MCF 10A (cell line): ENCODE measurements at regions not wholly inside any gene's neighbourhood (a gene's known extent, or its start where the extent isn't known, plus 50 kb on each side); places are given as distances from the start of the nearest gene placed in this dataset.

ENCODE experiments used
- BruUV-seq: library from RNA; stranded (reverse); fragments of 400-500 nt; replicated peaks from 2 replicates; lab custom pipeline; 2021; lab: Mats Ljungman, UMichigan
- CTCF ChIA-PET: fragments of 300-600 bp; sonication (Branson Sonifier 250); formaldehyde crosslinking; extraction: SDS; loops from one replicate; lab custom pipeline; 2021; ENCODE audit warnings: antibody characterized with exemption, inconsistent platforms; lab: Yijun Ruan, JAX
- POLR2A ChIA-PET: fragments of 300-600, 350-650 bp; sonication (Branson Sonifier 250); formaldehyde crosslinking; extraction: SDS; loops from one replicate; lab custom pipeline; 2020; ENCODE audit warnings: antibody characterized with exemption, inconsistent platforms; lab: Yijun Ruan, JAX
- DNase-seq: peaks from one replicate; pipeline ENCODE4 v3.0.0-alpha.2; 2018; ENCODE audit not compliant: unreplicated experiment
- H3K27ac Mint-ChIP-seq: one replicate; pipeline ENCODE4 v1.8.0; 2022; ENCODE audit warnings: mild to moderate bottlenecking, low read depth, mixed read lengths; ENCODE audit not compliant: unreplicated experiment
- H3K27me3 Mint-ChIP-seq: one replicate; pipeline ENCODE4 v1.8.0; 2022; ENCODE audit warnings: mixed read lengths; ENCODE audit not compliant: insufficient read depth, unreplicated experiment
- H3K36me3 Mint-ChIP-seq: one replicate; pipeline ENCODE4 v1.8.0; 2022; ENCODE audit warnings: mild to moderate bottlenecking, moderate library complexity, mixed read lengths; ENCODE audit not compliant: insufficient read depth, unreplicated experiment
- H3K4me1 Mint-ChIP-seq: one replicate; pipeline ENCODE4 v1.8.0; 2022; ENCODE audit warnings: mixed read lengths; ENCODE audit not compliant: insufficient read depth, unreplicated experiment
- H3K4me3 Mint-ChIP-seq: one replicate; pipeline ENCODE4 v1.8.0; 2022; ENCODE audit warnings: mild to moderate bottlenecking, moderate library complexity, mixed read lengths; ENCODE audit not compliant: unreplicated experiment
- H3K9me3 Mint-ChIP-seq: one replicate; pipeline ENCODE4 v1.8.0; 2022; ENCODE audit warnings: mixed read lengths; ENCODE audit not compliant: unreplicated experiment
- intact Hi-C: fragments of 100-400 bp; cut with micrococcal nuclease; formaldehyde crosslinking; loops from 2 replicates; pipeline ENCODE4 v1.14.1; 2022
- TF ChIP-seq, protein P1 (sequence below): fragments of 200-600 bp; IDR thresholded peaks from one replicate; pipeline ENCODE4 v1.8.0; 2022; ENCODE audit warnings: antibody characterized with exemption, mild to moderate bottlenecking; ENCODE audit not compliant: unreplicated experiment

DNA sequence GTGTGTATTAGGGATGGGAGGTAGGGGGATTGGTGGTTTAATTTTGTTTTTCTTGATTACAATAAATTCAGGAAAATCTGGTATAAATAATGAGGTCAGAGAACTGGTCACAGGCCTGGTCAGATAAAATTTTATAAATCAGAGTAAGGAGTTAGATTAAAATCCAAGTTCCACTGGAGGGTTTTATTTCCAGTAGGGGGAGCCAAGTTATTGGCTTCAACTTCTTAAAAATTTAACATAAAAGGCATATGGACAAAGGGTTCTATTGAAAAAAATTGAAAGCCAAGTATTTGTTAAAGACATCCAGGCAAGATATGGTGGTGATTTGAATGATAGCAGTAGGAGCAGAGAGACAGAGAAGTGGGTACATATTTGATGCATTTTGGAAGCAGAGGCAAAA lies 763.3 kb downstream of the SORCS1 start:
- no peak overlapping the region for H3K4me3 Mint-ChIP-seq
- BruUV-seq, result no TSS peak
- H3K27ac Mint-ChIP-seq, result no peak overlapping the region
- TF ChIP-seq, protein P1, sequence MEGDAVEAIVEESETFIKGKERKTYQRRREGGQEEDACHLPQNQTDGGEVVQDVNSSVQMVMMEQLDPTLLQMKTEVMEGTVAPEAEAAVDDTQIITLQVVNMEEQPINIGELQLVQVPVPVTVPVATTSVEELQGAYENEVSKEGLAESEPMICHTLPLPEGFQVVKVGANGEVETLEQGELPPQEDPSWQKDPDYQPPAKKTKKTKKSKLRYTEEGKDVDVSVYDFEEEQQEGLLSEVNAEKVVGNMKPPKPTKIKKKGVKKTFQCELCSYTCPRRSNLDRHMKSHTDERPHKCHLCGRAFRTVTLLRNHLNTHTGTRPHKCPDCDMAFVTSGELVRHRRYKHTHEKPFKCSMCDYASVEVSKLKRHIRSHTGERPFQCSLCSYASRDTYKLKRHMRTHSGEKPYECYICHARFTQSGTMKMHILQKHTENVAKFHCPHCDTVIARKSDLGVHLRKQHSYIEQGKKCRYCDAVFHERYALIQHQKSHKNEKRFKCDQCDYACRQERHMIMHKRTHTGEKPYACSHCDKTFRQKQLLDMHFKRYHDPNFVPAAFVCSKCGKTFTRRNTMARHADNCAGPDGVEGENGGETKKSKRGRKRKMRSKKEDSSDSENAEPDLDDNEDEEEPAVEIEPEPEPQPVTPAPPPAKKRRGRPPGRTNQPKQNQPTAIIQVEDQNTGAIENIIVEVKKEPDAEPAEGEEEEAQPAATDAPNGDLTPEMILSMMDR, result peak; percentile 59
- H3K27me3 Mint-ChIP-seq, result no peaks in the 10 kb centered on the region
- POLR2A ChIA-PET, result interaction anchor here (0.5 kb wide), 1 partner anchor 186 kb away, joined by 4 read pairs; no protein-coding TSS in a partner anchor
- no peaks in the 10 kb centered on the region for H3K9me3 Mint-ChIP-seq
- CTCF ChIA-PET, result interaction anchor here (0.7 to 3.0 kb wide), 10 partner anchors 9 to 304 kb away, joined by 3 to 24 read pairs (median 3); no protein-coding TSS in a partner anchor
- DNase-seq, result peak; percentile 59
- H3K36me3 Mint-ChIP-seq, result no peaks in the 10 kb centered on the region
- intact Hi-C loops, result loop anchor here (1.0 kb wide), 3 partner anchors 170 to 281 kb away; no protein-coding TSS in a partner anchor
- peaks cover 11% of the 10 kb centered on the region for H3K4me1 Mint-ChIP-seq

DNA sequence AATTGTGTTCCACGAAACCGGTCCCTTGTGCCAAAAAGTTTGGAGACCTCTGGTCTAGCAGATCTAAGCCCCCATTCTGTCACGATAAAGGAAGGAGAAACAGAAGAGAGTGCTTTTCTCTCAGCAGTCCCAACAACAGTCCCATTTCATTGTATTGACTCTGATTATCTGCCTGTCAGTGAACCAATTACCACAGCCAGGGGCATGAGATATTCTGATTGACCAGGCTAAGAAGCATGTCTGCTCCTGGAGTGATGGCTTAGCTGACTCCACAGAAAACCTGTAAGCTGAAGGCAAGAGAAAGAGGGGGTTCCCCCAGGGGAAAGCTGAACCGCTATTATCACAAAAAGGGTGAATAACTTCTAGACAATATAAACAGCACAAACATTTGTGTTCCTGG lies 765.4 kb downstream of the SORCS1 start:
- H3K4me1 Mint-ChIP-seq, result peaks cover 20% of the 10 kb centered on the region
- H3K4me3 Mint-ChIP-seq, result no peak overlapping the region
- H3K27me3 Mint-ChIP-seq, result no peaks in the 10 kb centered on the region
- H3K27ac Mint-ChIP-seq, result no peak overlapping the region
- no peak for DNase-seq
- no TSS peak for BruUV-seq
- H3K36me3 Mint-ChIP-seq, result no peaks in the 10 kb centered on the region
- no peaks in the 10 kb centered on the region for H3K9me3 Mint-ChIP-seq
- intact Hi-C loops, result no loop called here
- ChIA-PET POLR2A (interaction anchor here (0.6 to 2.2 kb wide), 2 partner anchors 25 to 1706 kb away, joined by 3 to 6 read pairs; no protein-coding TSS in a partner anchor), CTCF (interaction anchor here (0.6 to 1.2 kb wide), 3 partner anchors 13 to 135 kb away, joined by 3 to 4 read pairs (median 3); no protein-coding TSS in a partner anchor)
- TF ChIP-seq, protein P1, result no peak

DNA sequence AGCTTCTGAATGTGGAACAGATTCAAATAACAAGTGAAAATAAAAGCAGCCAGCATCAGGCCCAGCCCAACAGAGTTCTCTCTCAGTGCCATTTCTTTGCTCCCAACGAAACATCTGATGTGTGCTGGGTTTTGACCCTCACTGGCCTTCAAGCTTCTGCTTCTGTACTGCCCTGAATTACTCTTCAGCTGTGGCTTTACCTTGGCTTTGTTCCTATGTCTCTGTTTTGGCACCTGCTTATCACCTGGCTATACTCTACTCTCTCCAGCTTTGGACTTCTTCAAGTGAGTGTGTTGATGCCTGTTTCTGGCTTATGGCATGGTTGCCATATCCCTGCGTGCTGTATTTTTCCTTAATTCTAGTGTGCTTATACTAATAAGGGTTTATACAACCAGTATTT lies 768.3 kb downstream of the SORCS1 start:
- Mint-ChIP-seq H3K9me3 (no peaks in the 10 kb centered on the region), H3K4me3 (no peak overlapping the region), H3K27me3 (no peaks in the 10 kb centered on the region), H3K27ac (no peak overlapping the region), H3K36me3 (no peaks in the 10 kb centered on the region), H3K4me1 (peaks cover 20% of the 10 kb centered on the region)
- ChIA-PET CTCF (interaction anchor here (0.6 to 1.9 kb wide), 4 partner anchors 42 to 621 kb away, joined by 3 to 7 read pairs (median 4); no protein-coding TSS in a partner anchor), POLR2A (interaction anchor here (2.0 kb wide), 1 partner anchor 26 kb away, joined by 5 read pairs; no protein-coding TSS in a partner anchor)
- DNase-seq, result no peak
- no TSS peak for BruUV-seq
- intact Hi-C loops, result no loop called here
- TF ChIP-seq, protein P1, result no peak

DNA sequence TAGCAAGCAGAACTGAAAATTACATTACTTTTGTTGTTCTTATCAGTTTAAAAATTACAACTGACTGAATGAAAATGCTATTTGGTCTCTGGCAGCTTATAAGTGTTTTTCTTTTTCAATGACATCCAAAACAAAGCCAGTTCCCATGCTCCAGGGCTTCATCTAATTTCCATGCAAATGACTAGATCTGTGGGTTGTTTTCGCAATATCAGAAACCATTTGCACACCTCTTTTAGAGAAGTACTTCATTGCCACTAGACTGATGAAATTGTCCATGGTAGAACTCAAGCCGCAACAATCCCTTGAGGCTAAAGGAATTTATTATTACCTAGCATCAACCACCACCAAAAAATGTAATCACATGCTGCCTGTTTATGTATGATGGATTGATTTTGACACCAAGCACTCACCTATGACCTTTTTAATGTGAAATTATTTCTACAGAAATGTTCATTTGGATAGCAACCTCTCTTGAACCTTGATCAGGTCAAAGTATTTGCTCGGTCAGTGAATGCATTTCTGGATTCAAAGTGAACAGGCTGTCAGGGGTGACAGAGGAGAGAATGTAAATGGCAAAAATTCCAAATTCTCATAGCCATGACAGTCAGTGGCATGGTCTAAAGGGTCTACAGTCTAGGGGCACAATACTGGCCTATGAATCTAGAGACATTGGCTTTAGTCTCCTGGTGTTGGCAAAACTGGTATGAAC lies 769.3 kb downstream of the SORCS1 start:
- Mint-ChIP-seq H3K9me3 (no peaks in the 10 kb centered on the region), H3K36me3 (no peaks in the 10 kb centered on the region), H3K4me3 (no peak overlapping the region), H3K27me3 (no peaks in the 10 kb centered on the region), H3K27ac (no peak overlapping the region), H3K4me1 (peaks cover 20% of the 10 kb centered on the region)
- ChIA-PET POLR2A (interaction anchor here (0.7 to 1.3 kb wide), 3 partner anchors 11 to 36 kb away, joined by 3 read pairs; no protein-coding TSS in a partner anchor), CTCF (interaction anchor here (0.6 to 1.9 kb wide), 3 partner anchors 41 to 176 kb away, joined by 3 to 7 read pairs (median 3); no protein-coding TSS in a partner anchor)
- BruUV-seq, result no TSS peak
- peak; percentile 81 for DNase-seq
- intact Hi-C loops, result no loop called here
- TF ChIP-seq, protein P1, result no peak
